HT-29 (cell line): ENCODE measurements at regions not wholly inside any gene's neighbourhood (a gene's known extent, or its start where the extent isn't known, plus 50 kb on each side); places are given as distances from the start of the nearest gene placed in this dataset.

Source experiments
- DNase-seq: peaks from one replicate; pipeline ENCODE4 v3.0.0-alpha.2; 2015; ENCODE audit warnings: low spot score

- DNase-seq: no peak
Observed at GRCh38 chr2:54392555-54393324, 63.4 kb upstream of the SPTBN1 start.

- no peak for DNase-seq
Observed at GRCh38 chr2:54394392-54394791, 61.7 kb upstream of the SPTBN1 start.

GRCh38 chr2:54396107-54396506 is 60.0 kb upstream of the SPTBN1 start:
- no peak for DNase-seq

GRCh38 chr2:54396798-54397197 is 59.3 kb upstream of the SPTBN1 start:
- DNase-seq: no peak

- DNase-seq: no peak
Observed at GRCh38 chr2:54397426-54397825, 58.7 kb upstream of the SPTBN1 start.

- no peak for DNase-seq
Observed at GRCh38 chr2:54401554-54401953, 54.6 kb upstream of the SPTBN1 start.

GRCh38 chr2:54402350-54402749 is 53.8 kb upstream of the SPTBN1 start:
- no peak for DNase-seq

- no peak for DNase-seq
Observed at GRCh38 chr2:54403512-54404238, 52.5 kb upstream of the SPTBN1 start.

- DNase-seq: no peak
Observed at GRCh38 chr2:54404270-54404669, 51.9 kb upstream of the SPTBN1 start.

- DNase-seq: no peak
Observed at GRCh38 chr2:54406031-54406430, 50.1 kb upstream of the SPTBN1 start.
